Neural cell (in vitro differentiated cells): ENCODE measurements at regions not wholly inside any gene's neighbourhood (a gene's known extent, or its start where the extent isn't known, plus 50 kb on each side); places are given as distances from the start of the nearest gene placed in this dataset.

Experiments
- H2AFZ ChIP-seq: fragments of 200-600, 300-800 bp; sonication (generic), shearing (Covaris generic); 2 replicates; pipeline ENCODE4 v1.6.0; 2014; ENCODE audit warnings: low read depth, mild to moderate bottlenecking, antibody characterized with exemption, low read length, moderate library complexity
- H3F3A ChIP-seq: fragments of 200-600 bp; shearing (Covaris generic); 2 replicates; pipeline ENCODE4 v1.6.1; 2016; ENCODE audit warnings: mild to moderate bottlenecking, moderate library complexity, mixed read lengths, antibody characterized with exemption, low read length; ENCODE audit not compliant: insufficient read depth, poor library complexity, severe bottlenecking
- H3K27ac ChIP-seq: fragments of 200-600, 300-800 bp; sonication (generic), shearing (Covaris generic); 2 replicates; pipeline ENCODE4 v1.5.1; 2014; ENCODE audit warnings: mild to moderate bottlenecking, low read length, moderate library complexity
- H3K27me3 ChIP-seq: fragments of 300-800, 200-600 bp; sonication (generic), shearing (Covaris generic); 2 replicates; pipeline ENCODE4 v1.6.0; 2014; ENCODE audit warnings: mild to moderate bottlenecking, low read depth, low read length, moderate library complexity; ENCODE audit not compliant: insufficient read depth
- H3K36me3 ChIP-seq: fragments of 300-800, 200-600 bp; sonication (generic), shearing (Covaris generic); 2 replicates; pipeline ENCODE4 v1.5.1; 2014; ENCODE audit warnings: mild to moderate bottlenecking, antibody characterized with exemption, low read length, moderate library complexity; ENCODE audit not compliant: insufficient read depth
- H3K4me2 ChIP-seq: fragments of 300-800, 200-600 bp; sonication (generic), shearing (Covaris generic); 2 replicates; pipeline ENCODE4 v1.6.0; 2014; ENCODE audit warnings: mild to moderate bottlenecking, low read length
- H3K4me3 ChIP-seq: fragments of 300-800, 200-600 bp; sonication (generic), shearing (Covaris generic); 2 replicates; pipeline ENCODE4 v1.5.1; 2014; ENCODE audit warnings: mild to moderate bottlenecking, low read length, moderate library complexity
- H3K79me2 ChIP-seq: fragments of 200-600 bp; shearing (Covaris generic); replicated peaks from 2 replicates; pipeline ENCODE4 v1.6.0; 2014; ENCODE audit warnings: mild to moderate bottlenecking, low read length, moderate library complexity; ENCODE audit not compliant: insufficient read depth
- H3K9ac ChIP-seq: fragments of 300-800, 200-600 bp; sonication (generic), shearing (Covaris generic); 2 replicates; pipeline ENCODE4 v1.6.1; 2016; ENCODE audit warnings: mild to moderate bottlenecking, low read length, mixed read lengths
- H3K9me2 ChIP-seq: fragments of 200-600 bp; shearing (Covaris generic); 2 replicates; pipeline ENCODE4 v1.6.1; 2016; ENCODE audit warnings: mild to moderate bottlenecking, low read length, mixed read lengths; ENCODE audit not compliant: insufficient read depth
- H3K9me3 ChIP-seq: fragments of 200-600, 300-800 bp; sonication (generic), shearing (Covaris generic); 2 replicates; pipeline ENCODE4 v1.6.1; 2016; ENCODE audit warnings: mild to moderate bottlenecking, mixed run types, low read length, moderate library complexity, mixed read lengths
- H4K20me1 ChIP-seq: fragments of 200-600 bp; shearing (Covaris generic); 2 replicates; pipeline ENCODE4 v1.6.1; 2016; ENCODE audit warnings: mild to moderate bottlenecking, mixed run types; ENCODE audit not compliant: insufficient read depth
- CTCF ChIP-seq: fragments of 450-650 bp; IDR thresholded peaks from 2 replicates; pipeline ENCODE4 v1.5.1; 2014; ENCODE audit warnings: antibody characterized with exemption, mild to moderate bottlenecking, moderate library complexity; ENCODE audit not compliant: poor library complexity, severe bottlenecking
- EP300 ChIP-seq: fragments of 450-650 bp; conservative IDR thresholded peaks from 2 replicates; pipeline ENCODE4 v1.6.1; 2014; ENCODE audit warnings: antibody characterized with exemption, mild to moderate bottlenecking, moderate library complexity; ENCODE audit not compliant: poor library complexity, severe bottlenecking
- EZH2 ChIP-seq: fragments of 200-600, 300-800 bp; shearing (Covaris generic), sonication (generic); IDR thresholded peaks from 2 replicates; pipeline ENCODE4 v1.6.1; 2014; ENCODE audit warnings: antibody characterized with exemption, low read length, borderline replicate concordance, mild to moderate bottlenecking; ENCODE audit not compliant: insufficient read depth, poor library complexity, severe bottlenecking
- MXI1 ChIP-seq: fragments of 450-650 bp; conservative IDR thresholded peaks from 2 replicates; pipeline ENCODE4 v1.6.1; 2014; ENCODE audit warnings: antibody characterized with exemption, mild to moderate bottlenecking; ENCODE audit not compliant: poor library complexity, severe bottlenecking
- POLR2AphosphoS5 ChIP-seq: IDR thresholded peaks from 2 replicates; pipeline ENCODE4 v1.6.1; 2012
- RAD21 ChIP-seq: fragments of 450-650 bp; conservative IDR thresholded peaks from 2 replicates; pipeline ENCODE4 v1.6.1; 2014; ENCODE audit warnings: antibody characterized with exemption, mild to moderate bottlenecking, moderate library complexity
- REST ChIP-seq: IDR thresholded peaks from 2 replicates; pipeline ENCODE4 v1.6.1; 2012; ENCODE audit warnings: borderline replicate concordance
- SMC3 ChIP-seq: fragments of 450-650 bp; conservative IDR thresholded peaks from 2 replicates; pipeline ENCODE4 v1.6.1; 2014; ENCODE audit warnings: antibody characterized with exemption, mild to moderate bottlenecking, moderate library complexity; ENCODE audit not compliant: poor library complexity
- TAF1 ChIP-seq: IDR thresholded peaks from 2 replicates; pipeline ENCODE4 v1.6.1; 2012; ENCODE audit warnings: low read depth

GRCh38 chr16:51062039-51062438, 89.0 kb downstream of the SALL1 start:
- Histone ChIP-seq H3K9ac (no peak overlapping the region), H3K9me2 (no peaks in the 10 kb centered on the region), H3K9me3 (no peaks in the 10 kb centered on the region), H3K27me3 (no peaks in the 10 kb centered on the region), H2AFZ (no peak overlapping the region), H3K27ac (no peak overlapping the region), H3F3A (no peaks in the 10 kb centered on the region), H3K4me3 (no peak overlapping the region), H3K79me2 (no peaks in the 10 kb centered on the region), H4K20me1 (no peaks in the 10 kb centered on the region), H3K4me2 (no peak overlapping the region), H3K36me3 (no peaks in the 10 kb centered on the region)
- no peak for TF ChIP-seq POLR2AphosphoS5
- no peak for TF ChIP-seq RAD21
- TF ChIP-seq REST, result no peak
- TF ChIP-seq MXI1, result no peak
- TF ChIP-seq TAF1, result no peak
- no peak for TF ChIP-seq SMC3
- no peak for TF ChIP-seq EP300
- no peak for TF ChIP-seq EZH2
- no peak for TF ChIP-seq CTCF

GRCh38 chr16:51061328-51061727, 89.7 kb downstream of the SALL1 start:
- no peaks in the 10 kb centered on the region for H3K79me2 ChIP-seq
- no peak overlapping the region for H3K4me3 ChIP-seq
- H3K4me2 ChIP-seq, result no peak overlapping the region
- no peak overlapping the region for H3K9ac ChIP-seq
- no peaks in the 10 kb centered on the region for H4K20me1 ChIP-seq
- H3K27ac ChIP-seq, result no peak overlapping the region
- H3K27me3 ChIP-seq, result no peaks in the 10 kb centered on the region
- TF ChIP-seq POLR2AphosphoS5 (no peak), EP300 (no peak), MXI1 (no peak), CTCF (no peak), SMC3 (no peak), EZH2 (no peak)
- no peaks in the 10 kb centered on the region for H3K9me2 ChIP-seq
- H3F3A ChIP-seq, result no peaks in the 10 kb centered on the region
- no peaks in the 10 kb centered on the region for H3K9me3 ChIP-seq
- no peaks in the 10 kb centered on the region for H3K36me3 ChIP-seq
- no peak overlapping the region for H2AFZ ChIP-seq
